Amygdala (tissue), 56 donors: ENCODE measurements at regions not wholly inside any gene's neighbourhood (a gene's known extent, or its start where the extent isn't known, plus 50 kb on each side); places are given as distances from the start of the nearest gene placed in this dataset.
"Not testable (repeated sequence)": the region's sequence is repeated elsewhere in the genome, so short reads cannot be mapped to it uniquely, and the experiment has no call there.

Experiments
- DNase-seq, 56 donors: peaks; one replicate each; lab custom pipeline; 2025; lab: John Stamatoyannopoulos, UW

DNA sequence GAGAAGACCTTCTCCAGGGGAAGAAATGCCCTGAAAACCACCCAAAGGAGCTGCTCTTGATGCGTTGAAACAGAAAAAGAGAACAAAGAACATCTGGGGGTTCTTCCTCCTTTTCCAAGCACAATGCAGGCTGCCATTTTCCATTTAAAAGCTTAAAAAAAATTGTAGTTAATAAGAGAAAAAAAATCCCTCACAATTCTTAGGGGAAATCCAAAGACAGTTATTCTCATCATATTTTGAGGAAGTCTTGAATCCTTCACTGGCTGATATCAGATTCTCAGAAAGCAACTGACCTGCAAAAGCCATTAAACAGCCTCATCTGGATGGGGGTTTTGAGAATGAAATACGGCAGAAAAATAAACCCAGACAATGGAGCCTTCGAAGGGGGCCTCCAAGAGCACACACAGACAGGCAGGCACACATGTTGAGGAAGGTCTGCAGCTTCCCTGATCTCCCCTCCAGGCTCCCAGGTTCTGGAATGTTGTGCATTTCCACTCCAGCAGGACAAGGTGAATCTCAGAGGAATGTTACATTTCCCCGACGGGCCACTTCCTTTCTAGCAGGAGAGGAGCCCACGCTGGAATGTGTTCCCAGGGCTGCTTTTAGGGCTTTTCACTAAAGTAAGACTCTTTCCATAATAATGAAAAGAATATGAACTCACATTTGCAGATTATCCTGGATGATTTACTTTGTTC lies 159.4 kb upstream of the S1PR3 start:
- DNase-seq = no peak

- no peak for DNase-seq
These were observed 157.3 kb upstream of the S1PR3 start for GRCh38 chr9:88833946-88834345.

GRCh38 chr9:88835038-88835466 lies 156.2 kb upstream of the S1PR3 start:
- no peak for DNase-seq

DNA sequence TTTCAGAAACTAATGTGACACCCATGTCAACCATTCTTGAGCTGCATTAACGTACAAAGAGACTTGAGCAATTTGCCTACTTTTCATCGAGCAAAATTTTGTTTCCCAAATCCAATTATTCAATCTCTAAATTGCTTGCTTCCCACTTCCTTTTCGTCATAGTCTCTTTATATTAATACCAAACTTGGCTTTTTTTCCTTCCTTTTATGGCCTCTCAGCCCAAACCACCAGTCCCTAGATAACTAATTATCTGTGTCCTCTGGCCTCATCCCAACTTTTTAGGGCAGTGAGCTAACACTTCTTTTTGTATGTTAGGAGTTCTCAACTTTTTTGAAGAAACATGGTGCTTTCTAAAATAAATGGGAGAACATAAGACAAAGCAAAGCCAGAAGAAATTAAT lies 155.5 kb upstream of the S1PR3 start:
- DNase-seq = no peak

DNA sequence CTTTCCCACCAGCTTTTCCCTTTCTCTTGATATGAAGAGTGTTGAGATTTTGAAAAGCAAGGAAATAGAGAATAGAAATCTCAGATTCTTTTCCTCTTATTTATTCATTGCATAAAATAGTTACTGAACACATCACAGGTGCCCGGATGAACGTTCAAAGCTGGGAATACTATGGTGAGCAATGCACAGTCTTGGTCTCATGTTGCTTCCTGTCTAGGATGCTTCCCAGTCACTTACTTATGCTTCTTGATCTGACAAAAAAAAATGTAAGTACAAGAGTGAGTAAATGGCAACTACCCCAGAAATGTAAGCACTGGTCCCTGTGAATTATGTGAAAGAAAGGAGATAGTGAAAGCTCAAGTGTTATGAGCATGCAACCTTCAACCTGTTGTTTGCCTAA lies 153.5 kb upstream of the S1PR3 start:
- DNase-seq = no peak

DNA sequence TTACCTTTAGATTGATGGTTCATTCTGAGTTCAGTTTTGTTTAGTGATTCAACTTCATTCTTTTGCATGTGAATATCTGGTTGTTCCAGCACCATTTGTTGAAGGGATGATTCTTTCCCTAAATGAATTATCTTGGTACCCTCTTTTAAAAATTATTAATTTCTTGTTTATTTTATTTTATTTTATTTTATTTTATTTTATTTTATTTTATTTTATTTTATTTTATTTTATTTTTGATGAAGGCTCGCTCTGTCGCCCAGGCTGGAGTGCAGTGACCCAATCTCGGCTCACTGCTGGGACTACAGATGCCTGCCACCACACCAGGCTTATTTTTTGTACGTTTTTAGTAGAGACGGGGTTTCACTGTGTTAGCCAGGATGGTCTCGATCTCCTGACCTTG lies 141.4 kb upstream of the S1PR3 start:
- DNase-seq = not testable (repeated sequence)

DNA sequence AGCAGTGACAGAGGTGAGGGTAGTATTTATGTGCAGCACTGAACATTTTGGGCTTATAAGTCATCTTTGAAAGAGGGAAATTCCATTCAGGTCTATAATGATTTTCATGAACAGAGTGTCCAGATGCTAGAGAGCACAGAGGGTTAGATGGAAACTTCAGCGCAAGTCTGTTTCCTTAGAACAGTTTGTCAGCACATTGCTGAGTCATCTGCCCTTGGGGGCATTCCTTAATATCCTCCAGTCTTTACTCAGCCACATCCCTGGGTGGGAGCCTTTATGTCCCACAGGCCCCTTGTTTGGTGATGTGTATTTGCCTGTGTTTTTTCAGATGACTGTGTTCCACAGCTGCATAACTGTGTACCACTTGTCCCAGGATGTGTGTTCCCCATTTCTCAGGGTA lies 138.5 kb upstream of the S1PR3 start:
- no peak for DNase-seq

DNA sequence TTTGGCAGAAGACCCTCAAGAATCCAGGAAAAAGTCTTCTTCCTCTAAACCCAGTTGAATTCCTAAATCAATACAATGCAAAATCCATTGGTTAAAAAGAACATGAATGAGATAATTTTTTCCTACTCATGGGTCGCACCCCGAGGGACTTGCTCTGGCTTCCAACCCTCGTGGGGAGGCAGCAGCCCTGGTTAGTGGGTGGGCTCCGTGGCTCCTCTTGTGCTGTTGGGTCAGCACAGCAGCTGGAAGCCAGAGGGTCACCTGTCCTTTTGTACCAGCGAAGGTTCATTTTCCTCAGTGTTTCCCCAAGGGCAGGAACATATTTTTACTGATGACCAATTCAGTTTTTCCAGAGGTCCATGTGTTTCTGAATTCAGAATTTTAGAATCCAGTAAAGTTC lies 120.6 kb upstream of the S1PR3 start:
- no peak for DNase-seq

- no peak for DNase-seq
These were observed 119.6 kb upstream of the S1PR3 start for GRCh38 chr9:88871669-88872068.

DNA sequence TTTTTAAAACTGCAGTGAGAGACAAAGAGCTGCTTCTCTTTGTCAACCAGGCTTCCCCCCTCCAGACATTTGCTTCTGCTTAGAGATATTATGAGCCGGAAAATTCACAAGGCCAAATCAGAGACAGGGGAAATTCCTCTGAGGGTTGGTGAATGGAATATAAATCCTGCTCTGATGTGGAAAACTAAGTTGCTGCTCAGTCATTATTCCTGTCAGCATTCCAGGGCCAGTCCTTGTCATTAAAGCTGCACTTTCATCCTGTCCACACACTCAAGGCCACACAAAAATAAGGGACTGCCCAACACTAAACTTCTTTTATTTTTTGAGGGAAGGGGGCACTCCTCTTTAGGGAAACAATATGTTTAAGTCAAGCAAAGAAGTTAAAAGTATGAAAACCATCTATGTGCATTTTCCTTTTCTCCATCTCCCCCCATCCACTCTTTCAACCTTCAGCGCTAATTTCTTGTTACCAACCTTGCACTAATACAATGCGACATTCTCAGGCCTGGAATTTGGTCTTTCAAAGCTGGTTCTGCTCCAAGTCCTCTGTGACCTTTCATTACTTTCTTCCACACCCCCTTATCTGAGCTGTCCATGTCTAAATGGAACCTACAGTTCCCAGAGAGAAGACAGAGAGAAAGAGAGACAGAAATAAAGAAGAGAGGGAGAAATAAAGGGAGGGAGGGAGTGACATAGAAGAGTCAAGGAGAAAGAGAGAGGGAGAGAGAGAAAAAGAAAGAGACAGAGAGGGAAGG lies 118.9 kb upstream of the S1PR3 start:
- DNase-seq = no peak

DNA sequence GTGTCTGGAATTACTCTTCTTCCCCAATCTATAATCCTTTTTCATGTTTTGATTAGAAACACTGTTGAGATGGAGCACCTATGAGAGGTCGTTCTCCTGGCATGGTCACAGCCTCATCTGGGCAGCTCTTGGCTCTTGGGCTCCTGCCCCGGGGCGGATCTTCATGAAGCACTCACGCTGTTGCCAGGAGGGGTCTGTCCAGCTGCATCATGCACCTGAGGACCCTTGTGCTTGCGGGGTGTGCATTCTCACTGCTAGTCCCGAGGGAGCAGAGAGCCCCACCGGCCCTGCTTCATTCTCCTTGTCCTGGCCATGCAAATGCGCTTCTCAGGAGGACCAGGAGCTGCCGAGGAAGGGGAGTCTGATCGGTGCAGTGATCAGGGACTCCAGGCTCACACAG lies 117.6 kb upstream of the S1PR3 start:
- no peak for DNase-seq

DNA sequence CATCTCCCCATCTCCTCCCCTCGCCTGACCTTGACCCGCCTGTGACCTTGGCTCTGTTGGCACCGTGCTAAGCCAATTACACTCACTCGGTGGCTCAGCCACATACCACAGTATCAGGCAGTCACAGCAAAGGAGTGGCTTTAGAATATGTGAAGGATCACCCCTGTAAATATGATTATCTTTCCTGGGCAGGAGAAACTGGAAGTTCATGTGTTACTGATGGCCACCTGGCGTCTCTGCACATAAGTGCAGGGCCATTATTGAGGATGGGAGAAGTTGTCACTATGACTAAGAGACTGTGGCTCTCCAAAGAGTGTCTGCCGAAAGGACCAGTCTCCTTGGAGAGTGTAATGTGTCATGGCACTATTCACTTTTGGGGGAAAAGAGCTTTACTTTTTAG lies 116.9 kb upstream of the S1PR3 start:
- DNase-seq = no peak

- no peak for DNase-seq
These were observed 115.7 kb upstream of the S1PR3 start for GRCh38 chr9:88875400-88876120.

DNA sequence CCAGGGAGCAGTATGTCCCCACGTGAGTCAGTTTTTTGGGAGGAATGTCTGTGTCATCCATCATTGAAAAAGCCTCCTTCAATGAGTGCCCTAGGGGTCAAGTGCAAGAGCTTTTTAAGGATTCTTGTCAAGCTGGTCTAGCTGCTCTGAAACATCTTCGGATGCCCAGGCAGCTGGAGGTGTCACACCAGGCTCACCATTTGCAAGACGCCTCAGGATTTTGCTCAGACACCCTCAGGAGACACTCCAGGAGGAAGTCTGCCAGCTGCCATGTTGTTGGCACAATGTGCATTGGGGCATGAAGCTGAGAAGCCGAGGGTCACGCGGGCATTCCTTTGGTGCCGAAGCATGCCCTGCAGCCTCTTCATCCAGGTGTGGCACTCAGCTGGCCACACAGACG lies 111.1 kb upstream of the S1PR3 start:
- no peak for DNase-seq

GRCh38 chr9:88884291-88884690 lies 107.0 kb upstream of the S1PR3 start:
- DNase-seq = not testable (repeated sequence)

DNA sequence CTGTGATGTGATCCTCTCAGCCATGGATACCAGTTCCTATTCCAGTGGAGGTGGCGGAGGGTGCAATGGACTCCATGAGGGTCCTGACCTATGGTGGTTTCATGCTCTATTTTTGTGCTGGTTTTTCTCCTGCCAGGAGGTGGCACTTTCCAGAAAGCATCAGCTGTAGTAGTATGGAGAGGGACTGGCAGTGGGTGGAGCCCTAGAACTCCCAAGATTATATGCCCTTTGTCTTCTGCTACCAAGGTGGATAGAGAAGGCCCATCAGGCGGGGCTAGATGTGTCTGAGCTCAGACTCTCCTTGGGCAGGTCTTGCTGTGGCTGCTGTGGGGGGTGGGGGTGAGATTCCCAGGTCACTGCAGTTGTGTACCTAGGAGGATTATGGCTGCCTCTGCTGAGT lies 104.5 kb upstream of the S1PR3 start:
- not testable (repeated sequence) for DNase-seq

- DNase-seq = no peak
These were observed 101.9 kb upstream of the S1PR3 start for GRCh38 chr9:88889386-88889785.

DNA sequence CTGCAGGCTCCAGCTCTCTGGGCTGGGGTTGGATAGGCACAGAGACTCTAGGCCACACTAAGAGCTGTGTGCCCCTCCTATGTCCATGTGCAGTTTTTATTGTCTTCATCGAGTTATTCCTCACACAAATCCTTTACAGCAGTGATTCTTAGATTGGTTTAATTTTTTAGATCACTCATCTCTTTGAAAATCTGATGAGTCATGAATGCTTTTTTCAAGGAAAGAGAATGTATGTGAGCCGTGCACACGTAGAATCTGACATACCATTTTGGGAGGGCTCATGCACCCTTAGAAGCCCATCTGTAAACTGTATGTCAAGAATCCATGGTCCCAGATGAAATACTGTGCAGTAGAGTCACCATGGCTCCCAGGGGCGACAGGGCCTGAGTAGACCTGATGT lies 100.7 kb upstream of the S1PR3 start:
- DNase-seq = no peak

GRCh38 chr9:88891040-88891439 lies 100.2 kb upstream of the S1PR3 start:
- no peak for DNase-seq

DNA sequence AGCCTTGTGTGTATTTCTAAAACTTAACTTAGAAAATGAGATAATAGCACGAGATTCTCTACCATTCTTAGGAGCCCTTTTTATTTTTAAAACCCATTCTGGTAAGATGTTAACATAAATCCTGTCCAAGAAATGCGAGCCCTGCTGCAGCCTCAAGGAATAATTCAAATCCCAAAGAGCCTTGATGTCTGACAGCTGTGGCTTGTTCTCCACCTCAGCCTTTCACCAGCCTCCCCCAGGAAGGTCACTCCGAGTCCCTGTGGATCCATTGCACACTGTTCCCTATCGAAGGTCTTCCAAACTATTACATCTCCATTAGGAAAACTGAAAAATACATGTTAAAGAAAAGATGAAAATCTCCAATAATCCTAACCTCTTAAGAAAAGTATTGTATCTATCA lies 98.5 kb upstream of the S1PR3 start:
- no peak for DNase-seq

- DNase-seq = no peak
These were observed 94.2 kb upstream of the S1PR3 start for GRCh38 chr9:88897081-88897480.
